Keratinocyte (primary cell): ENCODE measurements at regions not wholly inside any gene's neighbourhood (a gene's known extent, or its start where the extent isn't known, plus 50 kb on each side); places are given as distances from the start of the nearest gene placed in this dataset.

ENCODE experiments used
- CTCF ChIP-seq, 3 experiments: IDR thresholded peaks in 1 of 3; conservative IDR thresholded peaks in 1 of 3; optimal IDR thresholded peaks in 1 of 3; 2 replicates in 2 of 3; 3 replicates in 1 of 3; pipeline versions ENCODE3 to v1.5.1; 2011; ENCODE audit warnings: low read length in 3 of 3, mild to moderate bottlenecking in 3 of 3, moderate library complexity in 2 of 3, control low read depth in 1 of 3, inconsistent platforms in 1 of 3; ENCODE audit not compliant: insufficient read depth in 2 of 3; ENCODE audit errors: extremely low read depth in 1 of 3
- EZH2 ChIP-seq: IDR thresholded peaks from one replicate; pipeline ENCODE4 v1.6.1; 2012; ENCODE audit warnings: inconsistent platforms, mild to moderate bottlenecking, low read length, moderate library complexity

GRCh38 chr10:22848509-22848908 lies 79.3 kb upstream of the ARMC3 start:
- TF ChIP-seq CTCF (optimal IDR thresholded peaks at IDR 0.05 in 1 of 3, IDR thresholded peaks at IDR 0.05 in 1 of 3, conservative IDR thresholded peaks at IDR 0.05 in 1 of 3; ENCODE audit: extremely low read depth in 1 of 3, insufficient read depth in 2 of 3, low read length in 3 of 3) (no peak), EZH2 (no peak)
